WERI-Rb-1 (cell line): ENCODE measurements at regions not wholly inside any gene's neighbourhood (a gene's known extent, or its start where the extent isn't known, plus 50 kb on each side); places are given as distances from the start of the nearest gene placed in this dataset.

Experiments
- DNase-seq: peaks from one replicate; pipeline ENCODE4 v3.0.0-alpha.2; 2020
- H3K27ac ChIP-seq: fragments of 250-450 bp; sonication (Bioruptor Pico); 2 replicates; pipeline ENCODE4 v1.5.1; 2020; ENCODE audit warnings: mild to moderate bottlenecking, moderate library complexity
- H3K27me3 ChIP-seq: fragments of 250-450 bp; sonication (Bioruptor Pico); 2 replicates; pipeline ENCODE4 v1.5.1; 2021; ENCODE audit warnings: mild to moderate bottlenecking, low read depth, moderate library complexity; ENCODE audit not compliant: insufficient read depth, severe bottlenecking
- H3K36me3 ChIP-seq: fragments of 250-450 bp; sonication (Bioruptor Pico); 2 replicates; pipeline ENCODE4 v1.5.1; 2020; ENCODE audit warnings: mild to moderate bottlenecking, moderate library complexity
- H3K4me3 ChIP-seq: 2 replicates; pipeline ENCODE4 v1.5.1; 2011; ENCODE audit warnings: low read depth, mild to moderate bottlenecking, control low read depth, low read length
- H3K9me3 ChIP-seq: fragments of 250-450 bp; sonication (Bioruptor Pico); 2 replicates; pipeline ENCODE4 v1.5.1; 2021; ENCODE audit warnings: mild to moderate bottlenecking, moderate library complexity; ENCODE audit not compliant: severe bottlenecking
- TF ChIP-seq, protein P1 (sequence below): IDR thresholded peaks from 2 replicates; pipeline ENCODE4 v1.5.1; 2011; ENCODE audit warnings: low read depth, mild to moderate bottlenecking, control low read depth, inconsistent platforms, low read length

- Histone ChIP-seq H3K27ac (no peak overlapping the region), H3K27me3 (no peaks in the 10 kb centered on the region), H3K4me3 (no peak overlapping the region), H3K9me3 (no peaks in the 10 kb centered on the region), H3K36me3 (no peaks in the 10 kb centered on the region)
- no peak for DNase-seq
- TF ChIP-seq, protein P1, sequence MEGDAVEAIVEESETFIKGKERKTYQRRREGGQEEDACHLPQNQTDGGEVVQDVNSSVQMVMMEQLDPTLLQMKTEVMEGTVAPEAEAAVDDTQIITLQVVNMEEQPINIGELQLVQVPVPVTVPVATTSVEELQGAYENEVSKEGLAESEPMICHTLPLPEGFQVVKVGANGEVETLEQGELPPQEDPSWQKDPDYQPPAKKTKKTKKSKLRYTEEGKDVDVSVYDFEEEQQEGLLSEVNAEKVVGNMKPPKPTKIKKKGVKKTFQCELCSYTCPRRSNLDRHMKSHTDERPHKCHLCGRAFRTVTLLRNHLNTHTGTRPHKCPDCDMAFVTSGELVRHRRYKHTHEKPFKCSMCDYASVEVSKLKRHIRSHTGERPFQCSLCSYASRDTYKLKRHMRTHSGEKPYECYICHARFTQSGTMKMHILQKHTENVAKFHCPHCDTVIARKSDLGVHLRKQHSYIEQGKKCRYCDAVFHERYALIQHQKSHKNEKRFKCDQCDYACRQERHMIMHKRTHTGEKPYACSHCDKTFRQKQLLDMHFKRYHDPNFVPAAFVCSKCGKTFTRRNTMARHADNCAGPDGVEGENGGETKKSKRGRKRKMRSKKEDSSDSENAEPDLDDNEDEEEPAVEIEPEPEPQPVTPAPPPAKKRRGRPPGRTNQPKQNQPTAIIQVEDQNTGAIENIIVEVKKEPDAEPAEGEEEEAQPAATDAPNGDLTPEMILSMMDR: no peak
Observed at GRCh38 chr13:33913829-33914228, 95.9 kb downstream of the RFC3 start.

GRCh38 chr13:33917190-33917589, 99.2 kb downstream of the RFC3 start:
- Histone ChIP-seq H3K9me3 (no peaks in the 10 kb centered on the region), H3K4me3 (no peak overlapping the region), H3K36me3 (no peaks in the 10 kb centered on the region), H3K27ac (no peak overlapping the region), H3K27me3 (no peaks in the 10 kb centered on the region)
- DNase-seq: no peak
- TF ChIP-seq, protein P1: no peak

- Histone ChIP-seq H3K36me3 (no peaks in the 10 kb centered on the region), H3K9me3 (no peaks in the 10 kb centered on the region), H3K27ac (no peak overlapping the region), H3K27me3 (no peaks in the 10 kb centered on the region), H3K4me3 (no peak overlapping the region)
- TF ChIP-seq, protein P1: no peak
- no peak for DNase-seq
Observed at GRCh38 chr13:33918199-33918932, 100.4 kb downstream of the RFC3 start.

DNA sequence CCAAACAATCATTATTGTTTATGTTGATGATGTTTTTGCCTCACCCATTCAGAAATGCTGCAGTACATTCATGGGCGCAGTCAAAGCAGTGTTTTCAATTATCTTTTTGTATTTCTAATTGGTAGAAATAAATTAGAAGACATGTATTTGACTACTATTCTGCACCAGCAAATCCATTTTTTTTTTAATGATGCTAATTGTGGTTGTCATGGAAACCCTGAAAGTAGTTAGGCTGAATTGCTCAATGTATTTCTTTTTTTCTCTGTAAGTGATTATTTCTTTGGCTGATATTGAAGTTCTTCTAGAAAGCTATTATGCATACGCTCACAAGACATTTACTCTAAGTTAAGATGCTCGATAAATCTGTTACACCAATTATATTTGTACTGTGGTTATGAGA, 101.2 kb downstream of the RFC3 start:
- Histone ChIP-seq H3K4me3 (no peak overlapping the region), H3K36me3 (no peaks in the 10 kb centered on the region), H3K27ac (no peak overlapping the region), H3K9me3 (no peaks in the 10 kb centered on the region), H3K27me3 (no peaks in the 10 kb centered on the region)
- no peak for DNase-seq
- TF ChIP-seq, protein P1: no peak

- Histone ChIP-seq H3K27ac (no peak overlapping the region), H3K4me3 (no peak overlapping the region), H3K36me3 (no peaks in the 10 kb centered on the region), H3K27me3 (no peaks in the 10 kb centered on the region), H3K9me3 (no peaks in the 10 kb centered on the region)
- DNase-seq: no peak
- TF ChIP-seq, protein P1: no peak
Observed at GRCh38 chr13:33925563-33925962, 107.6 kb downstream of the RFC3 start.

DNA sequence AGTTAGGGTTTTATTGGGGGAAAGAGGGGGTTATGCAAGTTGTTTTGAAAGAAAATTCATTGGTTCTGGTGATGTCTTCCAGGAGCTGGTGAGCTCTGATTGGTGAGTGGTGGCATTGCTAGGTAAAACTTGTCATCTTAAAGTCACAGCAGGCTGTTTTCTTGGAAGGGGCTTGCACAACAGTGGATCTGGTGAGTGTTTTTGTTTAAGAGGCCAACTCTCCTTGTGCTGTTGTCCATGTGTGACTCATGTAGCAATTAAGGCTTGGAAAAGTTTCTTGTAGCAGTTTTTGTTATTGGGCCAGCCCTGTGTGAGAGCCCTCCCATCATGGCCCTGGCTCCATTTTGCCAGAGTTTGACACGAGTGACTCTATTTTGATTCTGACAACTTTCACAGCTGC, 109.4 kb downstream of the RFC3 start:
- Histone ChIP-seq H3K4me3 (no peak overlapping the region), H3K9me3 (no peaks in the 10 kb centered on the region), H3K36me3 (no peaks in the 10 kb centered on the region), H3K27ac (no peak overlapping the region), H3K27me3 (no peaks in the 10 kb centered on the region)
- TF ChIP-seq, protein P1: no peak
- no peak for DNase-seq
